PC-9 (cell line): ENCODE measurements at regions not wholly inside any gene's neighbourhood (a gene's known extent, or its start where the extent isn't known, plus 50 kb on each side); places are given as distances from the start of the nearest gene placed in this dataset.

Source experiments
- EZH2 ChIP-seq: fragments of 200-600 bp; sonication (generic); IDR thresholded peaks from 2 replicates; pipeline ENCODE4 v1.8.0; 2017; ENCODE audit warnings: antibody characterized with exemption, low read depth
- TF ChIP-seq, protein P1 (sequence below): fragments of 200-600 bp; sonication (generic); conservative IDR thresholded peaks from 2 replicates; pipeline ENCODE4 v1.6.1; 2017; ENCODE audit warnings: mixed run types, antibody characterized with exemption, mild to moderate bottlenecking, moderate library complexity

DNA sequence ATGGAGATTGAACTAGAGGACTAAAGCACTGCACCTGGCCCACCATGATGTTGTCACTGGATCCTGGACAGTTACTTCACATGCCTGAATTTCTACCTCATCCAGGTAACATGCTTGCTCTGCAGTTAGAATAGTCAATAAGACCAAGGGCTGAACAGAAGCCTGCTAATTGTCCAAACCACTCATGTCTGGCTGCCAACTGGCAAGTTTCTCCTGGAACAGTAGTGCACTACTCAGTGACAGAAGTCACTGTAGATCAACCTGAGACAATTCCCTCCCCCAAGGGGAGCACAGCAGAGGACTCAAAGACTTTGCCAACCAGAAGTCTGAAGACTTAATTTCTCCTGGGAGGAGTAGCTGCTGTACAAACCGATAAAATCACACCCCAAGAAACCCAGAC lies 454.6 kb upstream of the MARCKS start:
- TF ChIP-seq, protein P1, sequence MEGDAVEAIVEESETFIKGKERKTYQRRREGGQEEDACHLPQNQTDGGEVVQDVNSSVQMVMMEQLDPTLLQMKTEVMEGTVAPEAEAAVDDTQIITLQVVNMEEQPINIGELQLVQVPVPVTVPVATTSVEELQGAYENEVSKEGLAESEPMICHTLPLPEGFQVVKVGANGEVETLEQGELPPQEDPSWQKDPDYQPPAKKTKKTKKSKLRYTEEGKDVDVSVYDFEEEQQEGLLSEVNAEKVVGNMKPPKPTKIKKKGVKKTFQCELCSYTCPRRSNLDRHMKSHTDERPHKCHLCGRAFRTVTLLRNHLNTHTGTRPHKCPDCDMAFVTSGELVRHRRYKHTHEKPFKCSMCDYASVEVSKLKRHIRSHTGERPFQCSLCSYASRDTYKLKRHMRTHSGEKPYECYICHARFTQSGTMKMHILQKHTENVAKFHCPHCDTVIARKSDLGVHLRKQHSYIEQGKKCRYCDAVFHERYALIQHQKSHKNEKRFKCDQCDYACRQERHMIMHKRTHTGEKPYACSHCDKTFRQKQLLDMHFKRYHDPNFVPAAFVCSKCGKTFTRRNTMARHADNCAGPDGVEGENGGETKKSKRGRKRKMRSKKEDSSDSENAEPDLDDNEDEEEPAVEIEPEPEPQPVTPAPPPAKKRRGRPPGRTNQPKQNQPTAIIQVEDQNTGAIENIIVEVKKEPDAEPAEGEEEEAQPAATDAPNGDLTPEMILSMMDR, result no peak
- no peak for TF ChIP-seq EZH2
